Left renal pelvis (tissue), 4 donors: ENCODE measurements at regions not wholly inside any gene's neighbourhood (a gene's known extent, or its start where the extent isn't known, plus 50 kb on each side); places are given as distances from the start of the nearest gene placed in this dataset.

Experiments used
- DNase-seq, 4 donors: peaks; one replicate each; pipeline ENCODE4 v3.0.0-alpha.2; 2013; ENCODE audit warnings: low read depth in 4 of 4, low spot score in 3 of 4

DNA sequence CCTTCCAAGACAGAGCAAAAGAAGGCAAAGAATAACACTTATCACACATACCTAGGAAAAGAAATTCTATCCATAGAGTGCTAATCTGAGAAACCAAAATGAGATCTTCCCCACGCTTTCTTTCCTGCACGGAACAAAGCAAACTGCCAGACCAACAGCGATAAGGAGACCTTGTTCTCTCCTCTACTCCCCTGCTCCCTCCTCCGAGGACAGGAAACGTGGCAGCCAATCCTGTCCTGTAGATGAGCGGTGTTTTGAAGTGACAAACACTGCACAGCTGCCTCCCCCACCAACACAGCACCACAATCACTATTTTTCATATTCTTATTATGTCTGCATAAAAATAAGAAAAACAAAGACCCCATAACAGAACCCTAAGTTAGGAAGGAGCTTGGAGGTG lies 113.9 kb upstream of the IRS2 start:
- DNase-seq, result no peak

DNA sequence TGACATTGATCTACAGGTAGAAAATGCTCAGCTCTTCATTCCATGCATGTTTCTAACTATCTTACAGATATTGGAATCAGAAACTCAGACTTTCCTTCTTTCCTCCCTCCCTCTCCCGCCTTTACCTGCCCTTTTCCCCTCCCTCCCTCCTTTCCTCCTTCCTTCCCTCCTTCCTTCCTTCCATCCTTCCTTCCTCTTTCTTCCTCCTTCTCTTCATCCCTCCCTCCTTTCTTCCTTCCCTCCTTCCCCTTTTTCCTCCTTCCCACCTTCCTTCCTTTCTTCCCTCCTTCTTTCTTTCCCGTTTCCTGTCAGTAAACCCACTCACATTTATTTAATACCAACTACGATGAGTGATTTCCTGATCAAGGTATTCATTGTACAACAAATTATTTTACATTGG lies 113.4 kb upstream of the IRS2 start:
- no peak for DNase-seq

DNA sequence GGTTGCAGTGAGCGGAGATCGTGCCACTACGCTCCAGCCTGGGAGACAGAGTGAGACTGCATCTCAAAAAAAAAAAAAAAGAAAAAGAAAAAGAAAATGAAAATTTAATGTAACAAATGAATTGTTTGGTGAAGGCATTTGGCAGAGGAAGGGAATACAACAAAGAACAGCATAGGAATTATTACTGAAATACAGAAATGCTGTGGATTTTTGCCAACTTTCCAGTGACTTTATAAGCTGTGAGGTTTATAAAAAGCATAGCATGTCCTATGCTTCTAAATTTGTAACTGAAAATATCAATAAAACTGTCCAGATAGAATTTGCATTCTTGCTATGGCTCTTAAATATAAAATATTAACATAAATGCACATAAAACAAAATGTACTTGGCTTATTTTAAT lies 112.9 kb upstream of the IRS2 start:
- no peak for DNase-seq

DNA sequence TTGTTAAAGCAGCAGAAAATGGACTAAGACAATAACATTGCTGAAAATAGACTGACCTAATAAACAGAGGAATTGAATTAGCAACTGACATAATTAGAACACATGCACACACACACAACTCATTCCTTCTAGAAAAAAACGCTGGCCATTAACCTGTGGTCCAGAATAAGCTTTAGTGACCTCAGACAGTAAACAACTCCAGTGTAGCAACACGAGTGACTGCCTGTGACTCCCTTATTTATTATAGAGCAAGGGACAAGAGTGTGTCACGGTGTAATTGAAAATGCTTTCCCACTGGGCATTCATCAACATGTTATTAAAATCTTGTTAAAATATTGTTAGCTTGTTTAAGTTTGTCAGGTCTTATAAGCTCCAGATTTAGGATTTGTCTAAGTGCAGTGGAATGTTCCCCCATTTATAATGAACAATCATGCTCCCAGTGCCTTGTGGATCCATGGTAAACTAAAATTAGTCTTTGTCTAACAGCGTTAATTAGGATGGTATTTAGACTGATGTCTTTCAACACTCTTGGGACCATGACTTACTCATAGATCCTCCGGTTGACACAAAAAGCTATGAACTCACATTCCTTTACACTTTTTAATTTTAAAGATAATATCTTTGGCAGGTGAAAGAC lies 111.7 kb upstream of the IRS2 start:
- no peak for DNase-seq

DNA sequence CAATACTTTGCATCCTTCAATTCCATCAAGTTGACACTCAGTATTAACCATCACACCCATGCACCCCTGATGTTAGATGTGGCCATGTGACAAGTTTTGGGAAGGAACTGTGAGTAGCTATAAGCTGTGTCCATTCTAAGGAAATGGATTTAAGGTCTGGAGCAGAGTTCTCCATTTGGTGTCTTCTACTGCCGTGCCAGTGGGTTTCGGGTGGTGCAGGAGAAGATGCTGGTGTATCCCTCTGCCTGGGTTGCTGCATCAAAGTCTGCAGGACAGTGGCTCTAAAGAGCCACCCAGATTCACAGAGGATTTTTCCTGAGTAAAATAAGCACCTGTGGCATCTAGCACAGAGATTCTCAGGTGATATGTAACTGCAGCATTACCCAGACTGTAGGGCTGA lies 105.7 kb upstream of the IRS2 start:
- no peak for DNase-seq

DNA sequence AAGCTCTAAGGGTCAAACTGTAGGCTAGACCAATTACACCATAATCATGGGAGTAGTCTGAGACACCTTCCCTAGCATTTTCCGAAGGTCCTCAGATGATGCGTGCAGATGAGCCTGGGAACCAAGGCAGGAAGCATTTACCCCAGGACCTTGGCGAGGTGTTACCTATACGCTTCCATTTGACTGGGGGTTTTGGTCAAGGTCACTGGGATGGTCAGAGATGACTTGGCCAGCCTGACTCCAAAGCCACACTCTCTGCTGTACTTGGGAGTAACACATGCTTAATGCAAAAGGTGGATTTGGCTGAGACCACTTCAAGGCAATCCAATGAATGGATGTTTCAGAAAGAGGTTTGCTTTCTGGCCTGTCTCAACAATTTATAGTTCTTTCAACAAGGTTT lies 98.9 kb upstream of the IRS2 start:
- no peak for DNase-seq

DNA sequence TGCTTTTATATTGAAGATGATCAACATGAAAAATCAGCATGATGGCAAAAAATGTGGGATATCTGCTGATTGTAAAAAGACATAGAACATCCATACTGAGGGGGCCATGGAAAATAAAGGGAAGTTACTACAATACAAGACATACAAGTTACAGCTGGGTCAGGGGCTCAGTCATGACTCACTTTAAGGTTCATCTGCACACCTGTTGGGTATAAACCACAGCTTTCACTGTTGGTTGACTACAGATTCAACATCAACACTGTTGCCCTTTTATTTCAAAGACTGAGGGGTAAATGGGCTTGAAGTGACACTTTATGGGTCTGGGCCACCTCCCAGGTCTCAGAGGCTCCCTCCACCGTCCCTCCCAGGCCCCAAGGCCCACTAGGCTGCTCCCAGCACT lies 98.1 kb upstream of the IRS2 start:
- DNase-seq, result no peak

DNA sequence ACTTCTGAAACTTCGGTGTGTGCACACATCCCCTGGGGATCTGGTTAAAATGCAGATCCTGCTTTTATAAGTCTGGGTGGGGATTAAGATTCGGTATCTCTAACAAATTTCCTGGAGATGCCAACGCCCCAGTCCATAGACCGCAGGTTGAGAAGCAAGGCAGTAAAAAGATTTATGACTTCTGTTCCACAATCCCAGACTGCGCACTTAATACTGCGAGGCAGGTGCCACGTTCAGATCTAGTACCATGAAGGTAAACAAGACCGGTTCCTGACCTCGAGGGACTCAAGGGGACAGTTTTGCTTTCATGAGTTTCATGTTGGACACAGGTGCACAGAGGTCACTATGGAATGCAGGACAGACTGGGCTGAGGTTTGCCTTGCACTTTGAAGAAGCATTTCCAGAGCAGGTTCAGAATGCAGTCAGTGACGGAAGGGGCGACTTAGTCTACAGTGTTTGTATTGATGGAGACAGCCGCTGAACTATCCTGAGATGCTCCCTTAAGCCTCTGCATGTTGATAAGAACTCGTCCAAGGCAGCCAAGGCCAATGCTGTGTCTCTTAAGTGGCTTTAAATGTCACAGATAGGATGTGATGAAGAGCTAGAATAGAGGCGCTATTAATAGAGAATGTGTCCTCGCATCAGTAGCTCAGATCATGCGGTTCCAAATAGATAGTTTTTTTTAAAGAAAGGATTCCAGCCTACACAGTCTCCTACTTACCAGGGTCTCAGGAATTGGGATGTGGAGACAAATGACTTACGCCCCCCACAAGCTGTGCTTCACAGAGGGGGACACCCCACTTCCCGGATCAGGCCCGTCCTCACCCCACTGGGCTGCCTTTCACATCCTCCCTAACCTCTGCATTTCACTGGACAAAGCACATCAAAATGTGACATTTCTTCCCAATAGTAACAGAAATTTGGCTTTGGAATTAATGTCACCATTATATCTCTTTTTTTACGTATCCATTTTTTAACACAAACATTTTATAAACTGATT lies 97.1 kb upstream of the IRS2 start:
- DNase-seq, result no peak

DNA sequence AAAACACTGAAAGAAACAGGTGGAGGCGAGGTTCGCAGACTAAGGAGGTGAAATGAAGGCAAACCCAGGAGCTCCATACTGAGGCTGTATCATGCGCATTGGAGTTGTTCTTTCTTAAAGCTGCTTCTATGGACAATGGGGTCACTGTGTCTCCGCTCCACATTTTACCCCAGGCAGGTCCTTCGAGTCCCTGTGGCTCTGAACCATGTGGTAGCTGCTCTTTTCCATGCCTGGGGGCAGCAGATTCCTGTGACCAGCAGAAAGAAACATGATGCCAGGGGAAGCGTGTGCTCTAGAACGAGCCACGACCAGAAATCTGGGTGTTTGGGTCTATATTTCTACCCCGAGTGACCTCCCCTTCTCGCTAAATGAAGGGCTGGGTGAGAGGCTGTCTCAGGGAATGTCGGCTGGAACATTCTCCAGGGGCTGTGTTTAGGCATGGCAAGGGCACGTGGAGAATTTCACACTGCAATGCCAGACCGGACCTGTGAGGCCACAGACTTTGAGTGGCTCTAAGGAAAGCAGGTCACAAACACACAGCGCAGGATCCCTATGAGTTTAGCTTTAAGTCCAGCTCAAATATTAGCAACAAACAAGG lies 95.7 kb upstream of the IRS2 start:
- no peak for DNase-seq

DNA sequence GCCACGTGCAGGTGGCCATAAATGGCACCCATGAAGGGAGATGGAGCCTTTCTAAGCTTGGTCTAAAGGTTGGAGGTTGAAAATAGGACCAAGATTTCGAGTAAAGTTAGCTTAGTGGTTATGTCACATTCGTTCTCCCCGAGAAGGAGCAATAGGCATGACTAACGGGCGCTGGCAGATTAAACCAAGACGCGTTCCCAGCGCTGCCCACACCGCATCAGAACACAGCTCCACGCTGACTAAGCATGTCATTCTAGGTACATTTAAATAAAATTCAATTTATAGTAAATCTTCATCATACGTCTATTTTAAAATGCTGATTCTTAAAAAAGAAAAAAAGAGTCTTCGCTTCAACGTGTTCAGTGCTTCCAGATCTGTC lies 95.0 kb upstream of the IRS2 start:
- no peak for DNase-seq

DNA sequence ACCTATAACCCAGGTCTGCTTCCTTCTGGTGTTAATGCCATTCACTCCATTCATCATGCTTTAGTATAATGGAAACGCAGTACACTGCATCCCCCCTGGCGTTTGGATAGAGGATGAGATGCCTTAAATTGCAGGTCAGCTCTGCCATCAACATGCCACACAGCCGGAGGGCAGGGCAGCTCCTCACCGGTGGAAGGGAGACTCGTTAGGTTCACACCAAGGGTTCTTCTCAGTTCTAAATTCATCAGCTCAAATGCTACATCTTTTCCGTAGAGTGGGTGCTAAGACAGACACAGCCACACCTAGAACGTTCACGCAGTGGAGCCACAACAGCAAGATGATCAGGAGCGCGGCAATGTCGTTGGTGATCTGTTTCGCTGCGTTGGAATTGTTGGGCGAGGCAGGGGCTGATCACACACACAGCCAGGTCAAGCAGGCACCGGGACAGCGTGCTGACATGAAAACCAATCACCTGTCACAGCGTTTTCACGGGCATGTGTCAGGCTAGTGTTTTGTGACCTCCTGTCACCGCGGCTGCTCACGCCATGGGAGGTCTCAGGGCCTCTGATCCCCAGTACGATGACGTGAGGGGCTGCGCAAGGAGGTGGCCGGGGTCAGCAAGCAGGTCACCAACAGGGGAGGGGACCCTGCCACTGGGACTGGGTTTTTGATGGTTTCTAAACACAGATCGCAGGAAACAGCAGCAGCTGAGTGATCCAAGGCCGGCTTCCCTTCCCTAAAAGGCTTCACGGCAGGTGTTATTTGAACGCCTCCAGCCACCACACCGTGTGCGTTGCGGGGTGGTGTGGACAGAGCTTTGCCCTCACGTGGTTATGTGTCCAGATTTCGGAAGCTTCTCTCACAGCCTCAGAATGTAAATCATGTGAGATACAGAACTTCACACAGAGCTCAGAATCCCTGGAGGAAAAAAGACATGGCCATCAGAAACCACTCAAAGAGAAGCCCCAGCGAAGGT lies 94.3 kb upstream of the IRS2 start:
- DNase-seq, result no peak

DNA sequence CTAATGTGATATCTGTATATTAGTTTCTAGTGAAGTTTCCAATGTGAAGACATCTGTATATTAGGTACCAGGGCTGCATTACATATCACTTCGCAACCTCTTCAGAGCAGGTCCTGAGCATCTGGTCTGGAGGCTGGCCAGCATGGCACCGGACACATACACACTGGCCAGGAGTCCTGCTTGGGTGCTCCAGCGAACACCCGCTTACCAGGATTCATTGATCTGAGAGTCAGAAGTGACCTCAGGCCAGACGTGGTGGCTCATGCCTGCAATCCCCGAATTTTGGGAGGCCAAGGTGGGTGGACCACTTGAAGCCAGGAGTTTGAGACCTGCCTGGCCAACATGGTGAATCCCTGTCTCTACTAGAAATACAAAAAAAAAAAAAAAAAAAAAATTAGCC lies 93.0 kb upstream of the IRS2 start:
- DNase-seq, result no peak

DNA sequence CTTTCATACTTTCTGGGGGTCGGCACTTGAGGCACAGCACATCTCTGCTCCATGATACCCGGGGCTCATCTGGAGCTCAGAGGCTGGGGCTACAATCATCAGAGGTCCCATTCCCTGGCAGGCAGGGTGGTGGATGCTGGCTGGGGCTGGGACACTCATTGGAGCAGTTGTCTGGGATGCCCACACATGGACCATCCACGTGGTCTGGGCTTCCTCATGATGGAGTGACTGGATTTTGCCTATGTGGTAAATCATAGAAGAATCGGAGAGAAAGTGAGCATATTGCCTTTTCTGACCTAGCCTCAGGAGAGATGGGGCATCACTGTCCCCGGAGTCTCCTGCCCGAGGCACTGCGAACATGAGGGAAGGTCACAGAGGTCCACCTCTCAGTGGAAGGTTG lies 91.4 kb upstream of the IRS2 start:
- DNase-seq, result no peak

DNA sequence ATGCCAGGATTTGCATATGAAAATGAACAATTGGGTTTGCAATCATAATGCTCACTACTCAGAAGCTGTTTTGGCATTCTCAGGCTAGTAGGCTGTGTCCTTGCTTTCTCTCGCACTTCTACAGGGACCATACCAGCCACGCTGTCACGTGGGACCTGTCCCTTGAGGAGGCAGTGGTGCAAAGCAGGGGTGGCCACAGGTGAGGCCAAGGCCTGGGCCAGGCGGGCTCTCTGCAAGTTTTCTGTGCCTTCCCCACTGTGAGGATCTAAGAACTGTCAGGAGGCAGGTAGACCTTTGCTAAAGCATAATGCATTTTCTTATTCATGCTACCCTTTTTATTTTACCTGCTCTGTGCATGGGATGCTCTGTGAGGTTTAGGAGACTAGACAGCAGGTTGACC lies 89.4 kb upstream of the IRS2 start:
- DNase-seq, result no peak

DNA sequence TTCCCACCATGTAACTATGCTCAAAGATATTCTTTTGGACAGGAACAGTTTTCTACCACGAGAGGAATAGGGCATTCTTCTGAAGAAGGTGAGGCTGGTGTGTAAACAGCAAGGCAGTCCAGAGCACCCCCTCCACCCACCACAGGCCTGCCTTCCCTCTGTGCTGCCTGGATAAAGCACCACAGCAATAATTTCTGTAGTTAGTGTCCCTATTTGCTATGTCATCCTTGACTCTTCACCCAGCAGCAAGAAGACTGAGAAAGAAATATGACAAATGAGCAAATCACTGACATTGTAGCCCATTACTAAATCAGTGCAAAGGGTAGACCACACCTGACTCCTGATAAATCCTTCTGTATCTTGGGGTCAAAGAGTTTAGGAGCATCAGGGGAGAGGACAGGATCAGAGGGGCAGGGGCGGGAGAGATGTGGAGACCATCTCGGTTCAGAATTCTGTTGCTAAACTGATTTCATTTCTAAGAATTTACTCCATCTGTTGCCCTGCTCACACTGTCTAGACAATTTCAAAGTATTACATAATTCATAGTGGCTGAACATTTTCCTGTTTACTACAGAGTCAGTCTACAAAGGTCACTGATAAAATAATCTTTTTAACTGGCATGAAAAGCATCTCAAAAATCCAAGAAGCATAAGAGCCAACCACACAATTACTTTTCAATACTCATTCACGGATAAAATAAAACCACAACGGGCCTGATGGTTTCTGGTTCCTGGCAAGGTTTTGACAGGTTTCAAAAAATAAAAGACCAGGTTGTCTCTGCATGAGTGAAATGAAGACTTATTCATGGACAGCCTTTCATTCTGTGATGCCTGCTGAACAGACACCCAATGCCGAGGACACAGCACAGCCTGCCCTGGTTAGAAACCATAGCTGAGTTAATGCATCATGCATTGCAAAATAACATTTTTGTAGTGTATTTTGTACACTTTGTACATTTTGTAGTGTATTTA lies 88.4 kb upstream of the IRS2 start:
- DNase-seq, result no peak

DNA sequence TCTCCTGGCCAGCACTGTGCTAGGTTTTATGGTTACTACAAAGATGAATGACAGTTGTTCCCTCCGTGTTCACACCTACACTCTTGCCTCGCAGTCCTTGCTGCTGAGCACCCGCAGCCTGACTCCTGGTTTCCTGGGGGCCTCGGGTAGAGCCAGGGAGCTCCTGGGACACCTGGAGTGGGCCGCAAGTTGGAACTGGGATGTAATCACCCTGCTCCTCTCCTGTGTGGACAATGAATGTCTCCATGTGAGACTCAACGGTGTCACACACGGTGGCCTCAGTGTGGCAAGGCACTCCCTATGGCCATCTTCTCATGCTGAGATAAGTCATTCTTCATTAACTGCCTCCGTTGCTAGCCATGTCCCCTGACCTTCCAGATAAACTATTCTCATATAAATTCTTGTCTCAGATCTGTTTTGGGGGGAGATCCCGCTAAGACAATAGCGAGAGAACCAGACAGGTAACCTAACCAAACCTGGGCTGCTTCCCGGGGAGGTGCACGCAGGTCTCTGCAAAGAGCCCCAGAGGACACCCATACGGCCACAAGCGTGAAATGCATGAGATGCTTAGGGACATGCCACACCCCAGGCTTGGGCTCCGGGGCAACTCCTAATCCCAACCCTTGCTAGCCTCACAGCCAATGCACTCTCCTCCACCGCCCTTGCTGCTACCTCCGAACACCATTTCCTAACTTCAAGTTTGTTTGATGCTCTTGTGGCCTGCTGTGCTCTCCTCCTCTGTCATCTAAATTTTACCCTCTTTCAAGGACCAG lies 87.2 kb upstream of the IRS2 start:
- no peak for DNase-seq

DNA sequence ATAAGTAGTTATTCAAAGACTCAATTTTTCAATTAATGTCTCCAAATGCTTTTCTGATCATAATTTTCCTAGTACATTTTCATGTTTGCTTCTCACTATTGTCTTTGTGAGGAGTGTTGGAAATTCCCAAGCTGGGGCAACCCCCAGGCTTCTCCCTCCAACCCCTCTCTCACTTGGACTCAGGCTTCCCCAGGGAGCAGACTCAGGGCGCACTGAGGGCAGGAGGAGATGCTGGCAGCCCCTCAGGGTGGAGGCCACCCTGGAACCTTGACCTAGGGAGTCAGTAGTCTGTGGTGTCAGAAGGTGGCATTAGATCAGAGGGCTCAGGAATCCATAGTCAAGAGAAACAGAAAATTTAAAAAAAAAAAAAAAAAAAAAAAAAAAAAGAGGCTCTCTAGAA lies 86.5 kb upstream of the IRS2 start:
- no peak for DNase-seq

DNA sequence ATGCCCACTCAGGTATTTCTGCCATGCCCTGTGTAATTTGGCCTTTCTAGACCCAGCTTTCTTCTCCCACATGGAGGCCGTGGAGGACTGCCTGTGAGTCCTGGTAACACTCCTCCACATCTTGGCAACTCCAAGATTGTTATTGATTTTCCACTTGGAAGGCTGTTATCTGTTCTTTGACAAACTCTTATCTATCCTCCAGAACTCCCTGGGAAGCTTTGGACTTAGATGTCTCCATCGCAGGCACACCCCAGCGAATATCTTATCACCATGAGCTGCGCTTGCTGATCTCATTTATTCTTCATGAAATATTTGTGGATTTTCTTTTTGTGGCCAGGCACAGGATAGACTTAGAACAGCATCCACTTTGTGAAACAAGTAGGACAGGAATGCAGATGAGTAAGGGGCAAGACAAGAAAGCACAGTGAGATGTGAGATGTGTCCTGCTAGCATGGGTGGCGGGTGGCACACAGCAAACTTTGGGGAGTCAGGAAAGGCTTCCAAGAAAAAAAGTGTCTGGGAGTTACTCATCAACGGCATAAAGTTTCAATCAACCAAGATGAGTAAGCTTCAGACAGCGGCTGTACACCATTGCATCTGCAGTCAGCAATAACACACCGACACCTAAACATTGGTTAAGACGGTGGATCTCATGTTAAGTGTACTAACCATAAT lies 84.5 kb upstream of the IRS2 start:
- DNase-seq, result no peak
